WERI-Rb-1 (cell line): ENCODE measurements at regions not wholly inside any gene's neighbourhood (a gene's known extent, or its start where the extent isn't known, plus 50 kb on each side); places are given as distances from the start of the nearest gene placed in this dataset.

Experiments
- DNase-seq: peaks from one replicate; pipeline ENCODE4 v3.0.0-alpha.2; 2020
- H3K27ac ChIP-seq: fragments of 250-450 bp; sonication (Bioruptor Pico); 2 replicates; pipeline ENCODE4 v1.5.1; 2020; ENCODE audit warnings: mild to moderate bottlenecking, moderate library complexity
- H3K27me3 ChIP-seq: fragments of 250-450 bp; sonication (Bioruptor Pico); 2 replicates; pipeline ENCODE4 v1.5.1; 2021; ENCODE audit warnings: mild to moderate bottlenecking, low read depth, moderate library complexity; ENCODE audit not compliant: insufficient read depth, severe bottlenecking
- H3K36me3 ChIP-seq: fragments of 250-450 bp; sonication (Bioruptor Pico); 2 replicates; pipeline ENCODE4 v1.5.1; 2020; ENCODE audit warnings: mild to moderate bottlenecking, moderate library complexity
- H3K4me3 ChIP-seq: 2 replicates; pipeline ENCODE4 v1.5.1; 2011; ENCODE audit warnings: low read depth, mild to moderate bottlenecking, control low read depth, low read length
- H3K9me3 ChIP-seq: fragments of 250-450 bp; sonication (Bioruptor Pico); 2 replicates; pipeline ENCODE4 v1.5.1; 2021; ENCODE audit warnings: mild to moderate bottlenecking, moderate library complexity; ENCODE audit not compliant: severe bottlenecking
- CTCF ChIP-seq: IDR thresholded peaks from 2 replicates; pipeline ENCODE4 v1.5.1; 2011; ENCODE audit warnings: low read depth, mild to moderate bottlenecking, control low read depth, inconsistent platforms, low read length

DNA sequence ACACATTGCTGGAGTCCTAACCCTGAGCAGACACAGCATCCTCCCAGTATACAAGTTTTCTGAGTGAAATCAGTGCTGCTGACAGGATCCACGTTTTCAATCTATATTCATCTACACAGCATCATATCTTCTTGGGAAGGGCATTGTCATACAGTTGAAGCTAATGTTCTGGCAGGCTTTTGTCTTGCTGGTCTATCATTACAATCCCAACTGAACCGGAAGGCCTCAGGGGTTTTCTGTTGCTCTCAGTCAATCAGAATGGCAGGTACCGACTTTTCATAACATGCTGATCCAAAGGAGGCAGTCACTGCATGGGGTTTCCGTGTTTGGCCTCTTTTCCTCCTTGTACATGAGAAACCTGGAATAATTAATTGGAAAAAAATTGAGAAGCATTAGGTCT, 2118.8 kb upstream of the WWC1 start:
- H3K27ac ChIP-seq, result no peak overlapping the region
- no peak for TF ChIP-seq CTCF
- no peaks in the 10 kb centered on the region for H3K36me3 ChIP-seq
- DNase-seq, result no peak
- no peak overlapping the region for H3K4me3 ChIP-seq
- H3K27me3 ChIP-seq, result no peaks in the 10 kb centered on the region
- H3K9me3 ChIP-seq, result no peaks in the 10 kb centered on the region

GRCh38 chr5:166178411-166179080, 2112.9 kb upstream of the WWC1 start:
- H3K9me3 ChIP-seq, result no peaks in the 10 kb centered on the region

GRCh38 chr5:166185185-166185584, 2106.3 kb upstream of the WWC1 start:
- Histone ChIP-seq H3K4me3 (no peak overlapping the region), H3K36me3 (no peaks in the 10 kb centered on the region), H3K9me3 (no peaks in the 10 kb centered on the region), H3K27ac (no peak overlapping the region), H3K27me3 (no peaks in the 10 kb centered on the region)
- no peak for DNase-seq
- no peak for TF ChIP-seq CTCF

More at GRCh38 chr5:166178411-166179080, 2112.9 kb upstream of the WWC1 start:
- H3K27ac ChIP-seq, result no peak overlapping the region
- DNase-seq, result no peak
- H3K4me3 ChIP-seq, result no peak overlapping the region
- H3K36me3 ChIP-seq, result no peaks in the 10 kb centered on the region
- H3K27me3 ChIP-seq, result no peaks in the 10 kb centered on the region
- TF ChIP-seq CTCF, result no peak

GRCh38 chr5:166188501-166189325, 2102.7 kb upstream of the WWC1 start:
- no peak for TF ChIP-seq CTCF
- no peak for DNase-seq
- no peaks in the 10 kb centered on the region for H3K36me3 ChIP-seq

DNA sequence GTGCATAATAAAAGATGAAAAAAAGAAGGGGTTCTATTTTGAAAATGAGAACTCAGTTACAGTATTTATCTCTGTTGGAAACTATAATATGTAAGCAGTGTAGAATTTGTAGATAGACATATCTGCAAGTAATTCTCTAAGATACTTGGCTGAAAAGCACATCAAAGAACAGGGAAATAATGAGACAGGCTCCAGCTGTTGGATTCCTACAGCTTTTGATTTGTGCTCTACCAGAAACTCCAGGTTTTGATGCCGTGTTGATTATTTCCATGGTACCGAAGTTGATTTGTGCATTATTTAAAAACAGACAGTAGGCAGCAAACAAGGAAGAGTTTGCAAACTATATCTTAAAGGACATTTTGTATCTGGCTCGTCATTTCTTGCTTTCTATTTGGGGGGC, 2098.7 kb upstream of the WWC1 start:
- H3K4me3 ChIP-seq, result no peak overlapping the region
- H3K9me3 ChIP-seq, result no peaks in the 10 kb centered on the region
- DNase-seq, result no peak
- H3K27ac ChIP-seq, result no peak overlapping the region
- no peaks in the 10 kb centered on the region for H3K27me3 ChIP-seq
- no peaks in the 10 kb centered on the region for H3K36me3 ChIP-seq
- no peak for TF ChIP-seq CTCF

More at GRCh38 chr5:166188501-166189325, 2102.7 kb upstream of the WWC1 start:
- Histone ChIP-seq H3K4me3 (no peak overlapping the region), H3K9me3 (no peaks in the 10 kb centered on the region), H3K27me3 (no peaks in the 10 kb centered on the region), H3K27ac (no peak overlapping the region)
